ENCODE measurements at regions not wholly inside any gene's neighbourhood (a gene's known extent, or its start where the extent isn't known, plus 50 kb on each side); places are given as distances from the start of the nearest gene placed in this dataset.

DNA sequence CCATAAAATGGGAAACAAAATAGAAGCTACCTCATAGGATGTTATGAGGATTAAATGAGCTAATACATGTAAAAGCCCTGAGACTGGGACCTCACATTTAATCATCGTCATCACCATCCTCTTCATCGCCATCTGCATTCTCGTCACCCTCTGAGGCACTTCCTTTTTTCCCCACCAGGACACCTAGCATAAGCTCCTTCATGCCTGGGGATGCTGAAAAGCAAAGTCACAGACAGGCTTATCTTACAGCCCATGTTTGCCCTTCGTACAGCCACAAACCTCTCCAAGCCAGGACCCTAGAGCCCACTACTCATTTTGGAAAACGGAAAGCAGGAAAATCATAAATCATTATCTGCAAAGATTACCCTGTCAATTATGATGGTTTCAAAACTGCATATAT, 249.6 kb downstream of the GPAM start:
- Mint-ChIP-seq H3K4me1 (ENCODE audit: low read depth) (no peaks in the 10 kb centered on the region), H3K36me3 (ENCODE audit: low read depth) (no peaks in the 10 kb centered on the region), H3K27ac (no peak overlapping the region), H3K9me3 (peaks cover 2% of the 10 kb centered on the region), H3K27me3 (peaks cover 2% of the 10 kb centered on the region), H3K4me3 (no peak overlapping the region)
- DNase-seq: no peak

DNA sequence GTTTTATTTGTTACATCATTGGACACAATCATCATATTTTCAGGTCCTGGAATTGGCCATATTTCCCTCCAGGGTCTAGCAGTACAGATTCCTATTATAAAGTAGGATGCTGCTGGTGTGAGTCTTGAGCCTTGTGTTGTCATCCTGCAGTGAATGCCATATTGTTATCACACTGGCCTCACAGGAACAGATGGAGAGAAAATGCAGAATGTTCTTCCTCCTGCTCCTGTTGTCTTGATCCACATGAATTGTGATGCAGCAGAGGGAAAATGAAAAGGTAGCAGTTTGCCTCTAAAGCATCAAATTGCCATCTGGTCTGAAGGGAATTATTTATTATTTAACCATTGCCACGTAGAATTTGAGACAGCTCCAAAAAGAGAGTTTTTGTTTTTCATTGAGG, 248.6 kb downstream of the GPAM start:
- Mint-ChIP-seq H3K27ac (no peak overlapping the region), H3K9me3 (peaks cover 2% of the 10 kb centered on the region), H3K4me3 (no peak overlapping the region), H3K27me3 (peaks cover 2% of the 10 kb centered on the region), H3K36me3 (ENCODE audit: low read depth) (no peaks in the 10 kb centered on the region), H3K4me1 (ENCODE audit: low read depth) (no peaks in the 10 kb centered on the region)
- DNase-seq: no peak

DNA sequence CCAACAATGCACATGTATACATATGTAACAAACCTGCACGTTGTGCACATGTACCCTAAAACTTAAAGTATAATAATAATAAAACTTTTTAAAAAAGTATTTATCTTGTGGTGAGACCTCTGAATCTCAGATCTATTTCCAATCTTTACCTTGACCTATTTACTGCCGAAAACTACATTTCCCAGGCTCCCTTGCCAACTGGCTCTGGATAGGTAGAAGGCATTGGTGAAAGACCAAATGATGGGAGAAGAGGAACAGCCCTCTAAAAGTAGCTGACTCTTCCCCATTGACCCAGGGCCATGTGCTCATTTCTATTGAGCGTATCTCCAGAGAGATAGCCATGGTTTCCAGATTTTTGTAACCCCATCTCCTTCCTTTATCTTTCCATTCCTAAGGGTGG, 247.4 kb downstream of the GPAM start:
- Mint-ChIP-seq H3K9me3 (peaks cover 2% of the 10 kb centered on the region), H3K4me1 (ENCODE audit: low read depth) (no peaks in the 10 kb centered on the region), H3K27me3 (peaks cover 7% of the 10 kb centered on the region), H3K27ac (no peak overlapping the region), H3K36me3 (ENCODE audit: low read depth) (no peaks in the 10 kb centered on the region), H3K4me3 (no peak overlapping the region)
- no peak for DNase-seq

DNA sequence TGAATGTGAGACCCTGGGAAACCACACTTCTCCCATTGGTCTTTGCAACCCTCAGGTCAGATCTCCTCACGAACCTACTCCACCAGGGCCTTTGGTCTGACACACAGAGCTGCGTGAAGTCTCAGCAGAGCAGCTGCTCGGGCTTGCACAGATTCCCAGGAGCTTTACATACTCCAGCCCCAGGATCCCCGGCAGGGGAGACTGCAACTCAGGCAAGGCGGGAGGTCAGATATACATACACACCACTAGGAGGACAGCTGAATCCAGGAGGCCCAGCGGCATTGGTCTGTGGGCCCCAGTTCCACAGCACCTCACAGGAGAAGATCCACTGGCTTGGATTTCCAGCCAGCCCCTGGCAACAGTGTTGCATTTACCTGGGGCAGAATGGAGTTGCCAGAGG, 239.2 kb downstream of the GPAM start:
- Mint-ChIP-seq H3K36me3 (ENCODE audit: low read depth) (no peaks in the 10 kb centered on the region), H3K27ac (no peak overlapping the region), H3K4me3 (no peak overlapping the region), H3K27me3 (peaks cover 4% of the 10 kb centered on the region), H3K9me3 (peaks cover 2% of the 10 kb centered on the region), H3K4me1 (ENCODE audit: low read depth) (no peaks in the 10 kb centered on the region)
- DNase-seq: no peak

DNA sequence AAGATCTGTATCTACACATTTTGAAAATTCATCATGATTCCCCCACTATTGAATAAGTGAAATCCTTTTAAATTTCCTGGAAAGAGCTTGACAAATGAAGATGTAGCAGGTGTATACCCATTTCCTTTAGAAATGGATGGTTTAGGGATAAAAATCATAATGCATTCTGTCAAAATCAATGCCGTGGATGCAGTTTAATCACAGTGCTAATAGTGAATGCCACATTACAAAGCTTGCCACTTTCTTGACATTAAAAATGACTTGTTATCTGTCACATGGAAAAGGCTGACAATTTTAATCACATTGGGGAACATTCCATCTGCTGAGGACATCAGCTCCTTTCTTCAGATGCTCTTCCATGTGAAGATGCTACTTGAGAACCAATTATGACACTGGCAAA, 229.6 kb downstream of the GPAM start:
- DNase-seq: no peak
- no peak overlapping the region for H3K4me3 Mint-ChIP-seq
- no peaks in the 10 kb centered on the region for H3K27me3 Mint-ChIP-seq
- no peaks in the 10 kb centered on the region for H3K36me3 Mint-ChIP-seq (ENCODE audit: low read depth)
- H3K27ac Mint-ChIP-seq: no peak overlapping the region
- no peaks in the 10 kb centered on the region for H3K4me1 Mint-ChIP-seq (ENCODE audit: low read depth)
- H3K9me3 Mint-ChIP-seq: peaks cover 11% of the 10 kb centered on the region

DNA sequence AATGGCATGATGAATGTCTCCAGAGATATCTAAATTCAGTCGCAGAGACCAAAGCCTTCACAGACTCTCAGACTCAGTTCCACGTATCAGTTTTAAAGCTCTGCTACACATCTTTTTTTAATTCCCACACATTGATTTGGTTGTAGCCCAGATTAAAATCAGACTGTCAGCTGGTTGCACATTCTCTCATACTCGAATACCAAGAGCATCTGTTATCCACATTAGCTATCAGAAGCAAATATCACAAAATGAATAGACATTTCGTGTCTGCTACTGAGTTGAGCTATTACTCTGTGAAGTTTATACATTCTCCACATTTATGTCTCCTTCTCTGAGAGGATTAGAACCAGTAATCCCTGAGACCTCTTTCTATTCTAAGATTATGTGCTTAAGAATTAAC, 229.2 kb downstream of the GPAM start:
- no peaks in the 10 kb centered on the region for H3K4me1 Mint-ChIP-seq (ENCODE audit: low read depth)
- H3K27me3 Mint-ChIP-seq: no peaks in the 10 kb centered on the region
- H3K9me3 Mint-ChIP-seq: peaks cover 11% of the 10 kb centered on the region
- H3K36me3 Mint-ChIP-seq (ENCODE audit: low read depth): no peaks in the 10 kb centered on the region
- no peak for DNase-seq
- no peak overlapping the region for H3K4me3 Mint-ChIP-seq
- H3K27ac Mint-ChIP-seq: no peak overlapping the region

DNA sequence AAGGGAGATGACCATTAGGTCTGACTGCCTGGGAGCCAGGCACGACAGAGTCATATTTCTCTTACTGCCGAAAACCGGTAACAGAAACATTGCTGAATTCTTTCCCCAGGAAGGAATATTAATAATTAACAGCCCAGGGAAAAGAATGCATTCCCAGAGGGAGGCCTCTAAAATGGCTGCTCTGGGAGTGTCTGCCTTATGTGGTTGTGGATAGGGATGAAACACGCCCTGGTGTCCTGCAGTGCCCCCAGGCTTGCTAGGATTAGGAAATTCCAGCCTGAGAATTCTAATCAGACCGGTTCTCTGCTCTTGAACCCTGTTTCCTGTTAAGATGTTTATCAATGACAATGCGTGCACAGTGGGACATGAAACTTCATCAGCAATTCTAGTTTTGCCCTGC, 226.7 kb downstream of the GPAM start:
- Mint-ChIP-seq H3K4me1 (ENCODE audit: low read depth) (no peaks in the 10 kb centered on the region), H3K36me3 (ENCODE audit: low read depth) (no peaks in the 10 kb centered on the region), H3K27ac (no peak overlapping the region), H3K27me3 (no peaks in the 10 kb centered on the region), H3K4me3 (no peak overlapping the region), H3K9me3 (peaks cover 11% of the 10 kb centered on the region)
- DNase-seq: no peak

DNA sequence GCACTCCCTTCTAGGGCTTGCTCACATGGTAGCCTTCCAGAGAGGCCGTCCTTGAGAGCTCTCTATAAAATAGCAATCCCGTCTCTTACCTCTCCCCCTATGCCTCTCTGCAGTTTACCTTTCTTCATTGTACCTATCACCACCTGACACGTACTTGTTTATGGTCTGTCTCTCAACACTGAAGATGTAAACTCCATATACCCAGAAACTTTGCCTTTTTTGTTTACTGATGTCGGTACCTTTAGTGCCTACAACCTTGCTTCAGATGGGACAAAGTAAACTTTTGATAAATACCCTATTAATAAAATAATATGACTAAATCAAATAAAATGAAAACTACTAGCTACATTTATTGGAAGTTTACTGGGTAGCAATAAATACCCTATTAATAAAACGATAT, 220.6 kb downstream of the GPAM start:
- peaks cover 8% of the 10 kb centered on the region for H3K9me3 Mint-ChIP-seq
- DNase-seq: no peak
- H3K36me3 Mint-ChIP-seq (ENCODE audit: low read depth): no peaks in the 10 kb centered on the region
- H3K4me1 Mint-ChIP-seq (ENCODE audit: low read depth): no peaks in the 10 kb centered on the region
- H3K4me3 Mint-ChIP-seq: no peak overlapping the region
- H3K27me3 Mint-ChIP-seq: no peaks in the 10 kb centered on the region
- no peak overlapping the region for H3K27ac Mint-ChIP-seq

DNA sequence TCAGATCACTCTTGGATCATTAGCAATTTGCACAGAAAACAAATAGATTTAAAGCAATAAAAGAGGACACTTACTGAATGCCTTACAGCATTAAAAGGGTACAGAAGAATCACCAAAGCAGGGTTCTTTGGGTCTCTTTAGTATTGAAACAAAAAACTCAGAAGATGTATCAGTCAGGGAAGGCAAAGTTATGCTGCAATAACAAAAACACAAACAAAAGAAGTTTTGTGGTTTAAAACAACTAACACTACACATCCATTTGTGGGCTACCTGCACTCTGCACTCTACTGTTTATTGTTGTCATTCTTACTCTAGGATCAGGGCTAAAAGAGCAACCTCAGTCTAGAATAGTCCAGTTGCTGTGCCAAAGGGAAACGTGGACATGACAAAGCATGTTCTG, 216.4 kb downstream of the GPAM start:
- no peaks in the 10 kb centered on the region for H3K36me3 Mint-ChIP-seq (ENCODE audit: low read depth)
- H3K4me1 Mint-ChIP-seq (ENCODE audit: low read depth): no peaks in the 10 kb centered on the region
- no peak overlapping the region for H3K27ac Mint-ChIP-seq
- DNase-seq: no peak
- peaks cover 8% of the 10 kb centered on the region for H3K9me3 Mint-ChIP-seq
- no peak overlapping the region for H3K4me3 Mint-ChIP-seq
- no peaks in the 10 kb centered on the region for H3K27me3 Mint-ChIP-seq

DNA sequence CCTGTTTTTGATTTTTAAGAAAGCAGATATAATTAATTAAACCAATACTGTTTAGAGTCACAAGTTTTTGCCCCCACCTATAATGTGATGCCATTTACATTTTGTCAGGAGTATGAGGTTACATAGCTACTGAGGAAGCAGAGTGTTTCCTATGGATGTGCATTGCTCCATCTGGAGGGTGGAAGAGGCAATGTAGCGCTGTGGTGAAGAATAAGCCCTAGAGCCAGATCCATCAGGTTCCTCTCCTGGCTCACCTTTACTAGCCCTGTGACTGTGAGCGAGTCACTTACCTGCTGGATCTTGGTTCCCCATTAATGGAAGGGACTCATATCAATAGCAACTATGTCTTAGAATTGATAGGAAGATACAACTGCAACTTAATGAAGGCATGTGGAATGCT, 216.0 kb downstream of the GPAM start:
- no peak overlapping the region for H3K27ac Mint-ChIP-seq
- peaks cover 8% of the 10 kb centered on the region for H3K9me3 Mint-ChIP-seq
- no peak for DNase-seq
- no peaks in the 10 kb centered on the region for H3K4me1 Mint-ChIP-seq (ENCODE audit: low read depth)
- no peaks in the 10 kb centered on the region for H3K36me3 Mint-ChIP-seq (ENCODE audit: low read depth)
- no peaks in the 10 kb centered on the region for H3K27me3 Mint-ChIP-seq
- H3K4me3 Mint-ChIP-seq: no peak overlapping the region

DNA sequence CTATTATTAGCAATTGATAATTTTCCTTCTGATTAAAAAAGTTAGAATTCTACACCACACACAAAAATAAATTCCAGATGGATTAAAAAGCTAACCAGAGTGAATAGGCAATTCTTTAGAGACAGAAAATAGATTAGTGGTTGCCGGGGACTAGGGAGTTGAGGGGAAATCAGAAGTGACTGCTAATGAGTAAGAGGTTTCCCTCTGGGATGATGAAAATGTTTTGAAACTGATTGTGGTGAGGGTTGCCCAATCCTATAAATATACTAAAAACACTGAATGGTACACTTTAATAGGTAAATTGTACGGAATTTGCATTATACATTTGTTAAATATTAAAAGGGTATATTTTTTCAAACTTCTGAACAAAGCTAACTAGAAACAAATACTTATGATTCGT, 214.9 kb downstream of the GPAM start:
- no peaks in the 10 kb centered on the region for H3K27me3 Mint-ChIP-seq
- H3K9me3 Mint-ChIP-seq: peaks cover 8% of the 10 kb centered on the region
- no peak for DNase-seq
- H3K27ac Mint-ChIP-seq: no peak overlapping the region
- H3K4me1 Mint-ChIP-seq (ENCODE audit: low read depth): no peaks in the 10 kb centered on the region
- no peak overlapping the region for H3K4me3 Mint-ChIP-seq
- H3K36me3 Mint-ChIP-seq (ENCODE audit: low read depth): no peaks in the 10 kb centered on the region

DNA sequence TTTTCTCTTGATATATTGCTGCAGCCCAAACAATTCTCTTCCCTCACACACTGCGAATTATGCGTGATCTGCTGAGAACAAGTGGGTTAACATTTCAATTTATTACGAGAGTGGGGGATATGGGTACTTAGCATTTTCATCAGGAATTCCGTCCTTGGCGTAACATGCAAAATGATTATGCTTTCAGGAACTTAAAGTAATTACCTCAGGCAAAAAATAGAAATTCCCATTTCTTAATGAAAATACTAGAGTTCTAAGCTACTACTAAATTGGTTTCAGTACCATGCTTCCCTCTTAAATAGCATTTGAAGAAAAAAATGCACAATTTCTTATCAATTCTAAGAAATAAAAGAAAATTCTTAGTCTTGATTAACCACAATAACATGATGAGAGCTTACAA, 213.5 kb downstream of the GPAM start:
- H3K27me3 Mint-ChIP-seq: no peaks in the 10 kb centered on the region
- peaks cover 8% of the 10 kb centered on the region for H3K9me3 Mint-ChIP-seq
- no peaks in the 10 kb centered on the region for H3K4me1 Mint-ChIP-seq (ENCODE audit: low read depth)
- no peak for DNase-seq
- no peak overlapping the region for H3K27ac Mint-ChIP-seq
- no peaks in the 10 kb centered on the region for H3K36me3 Mint-ChIP-seq (ENCODE audit: low read depth)
- no peak overlapping the region for H3K4me3 Mint-ChIP-seq

DNA sequence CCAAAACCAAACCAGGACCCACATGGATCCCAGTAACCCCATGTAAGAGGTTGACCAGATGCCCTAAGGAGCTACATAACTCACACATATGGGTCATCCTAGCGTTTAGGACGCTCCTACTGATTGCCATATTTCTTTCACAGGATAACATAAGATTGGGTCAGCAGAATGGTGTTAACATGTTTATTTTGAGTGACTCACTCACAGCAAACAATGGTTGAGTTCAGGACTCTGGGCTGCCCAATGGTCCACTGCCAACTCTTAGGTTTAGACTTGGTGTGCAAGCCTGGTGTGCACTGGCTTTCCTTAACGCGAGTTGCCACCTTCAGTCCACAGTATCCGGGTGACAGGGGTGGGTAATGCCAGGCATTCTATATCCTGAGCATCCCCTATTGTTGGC, 211.5 kb downstream of the GPAM start:
- Mint-ChIP-seq H3K4me3 (no peak overlapping the region), H3K27me3 (no peaks in the 10 kb centered on the region), H3K27ac (no peak overlapping the region), H3K9me3 (peaks cover 2% of the 10 kb centered on the region), H3K4me1 (ENCODE audit: low read depth) (no peaks in the 10 kb centered on the region), H3K36me3 (ENCODE audit: low read depth) (no peaks in the 10 kb centered on the region)
- DNase-seq: no peak

DNA sequence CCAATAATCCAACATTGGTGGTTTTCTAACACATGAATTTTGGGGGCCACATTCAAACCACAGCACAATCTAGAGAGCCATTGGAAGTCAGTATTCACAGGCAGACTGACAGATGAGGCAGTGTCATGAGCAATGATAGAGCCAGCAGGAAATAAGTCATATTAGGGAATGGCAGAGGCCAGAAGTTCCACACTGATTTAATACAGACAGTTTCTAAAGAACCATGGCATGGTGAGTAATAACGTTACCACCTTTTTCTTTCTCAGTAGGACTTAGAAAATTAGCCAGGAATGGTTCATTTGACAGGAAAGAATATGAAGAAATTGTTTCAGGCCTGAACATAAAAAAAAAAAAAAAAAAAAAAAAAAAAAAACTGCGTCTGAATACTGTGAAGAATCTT, 210.3 kb downstream of the GPAM start:
- no peaks in the 10 kb centered on the region for H3K4me1 Mint-ChIP-seq (ENCODE audit: low read depth)
- no peaks in the 10 kb centered on the region for H3K27me3 Mint-ChIP-seq
- no peak for DNase-seq
- H3K36me3 Mint-ChIP-seq (ENCODE audit: low read depth): no peaks in the 10 kb centered on the region
- H3K4me3 Mint-ChIP-seq: no peak overlapping the region
- H3K27ac Mint-ChIP-seq: no peak overlapping the region
- H3K9me3 Mint-ChIP-seq: no peaks in the 10 kb centered on the region

DNA sequence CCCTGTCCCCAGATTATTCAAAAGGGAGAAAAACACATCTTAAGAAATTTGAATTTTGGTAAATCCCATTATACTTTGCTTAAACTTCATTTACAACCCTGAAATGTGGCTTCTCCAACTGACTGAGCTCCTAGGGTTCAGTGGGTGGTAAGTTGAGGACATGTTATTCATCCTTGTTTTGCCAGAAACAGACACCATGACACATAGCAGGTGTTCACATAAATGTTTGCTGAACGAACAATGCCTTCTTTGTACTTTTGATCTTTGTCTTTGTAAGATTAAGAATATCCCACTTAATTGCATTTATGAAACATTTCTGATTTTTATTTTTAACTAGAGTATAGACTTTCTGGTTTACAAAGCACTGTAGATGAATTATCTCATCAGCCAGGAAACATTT, 209.7 kb downstream of the GPAM start:
- no peaks in the 10 kb centered on the region for H3K27me3 Mint-ChIP-seq
- no peaks in the 10 kb centered on the region for H3K9me3 Mint-ChIP-seq
- H3K27ac Mint-ChIP-seq: no peak overlapping the region
- DNase-seq: no peak
- no peaks in the 10 kb centered on the region for H3K36me3 Mint-ChIP-seq (ENCODE audit: low read depth)
- H3K4me3 Mint-ChIP-seq: no peak overlapping the region
- H3K4me1 Mint-ChIP-seq (ENCODE audit: low read depth): no peaks in the 10 kb centered on the region

DNA sequence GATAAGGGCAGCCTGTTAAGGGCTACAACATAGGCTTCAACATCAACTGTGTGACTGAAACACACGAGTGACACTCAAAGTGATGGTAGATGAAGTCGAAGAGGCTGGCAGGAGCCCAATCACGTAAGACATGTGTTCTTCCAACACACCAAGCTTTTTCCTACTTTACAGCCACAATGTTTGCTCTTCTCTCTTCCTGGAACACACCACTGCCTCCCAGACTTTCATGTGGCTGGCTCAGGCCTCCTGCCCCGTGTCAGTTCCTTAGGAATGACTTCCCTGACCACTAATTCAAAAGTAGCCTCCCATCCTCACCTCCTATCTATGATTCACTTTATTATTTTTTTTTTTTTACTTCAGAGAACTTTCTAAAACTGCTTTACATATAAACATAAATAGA, 209.2 kb downstream of the GPAM start:
- Mint-ChIP-seq H3K27ac (no peak overlapping the region), H3K4me1 (ENCODE audit: low read depth) (no peaks in the 10 kb centered on the region), H3K4me3 (no peak overlapping the region), H3K27me3 (no peaks in the 10 kb centered on the region), H3K36me3 (ENCODE audit: low read depth) (no peaks in the 10 kb centered on the region), H3K9me3 (no peaks in the 10 kb centered on the region)
- no peak for DNase-seq

Data from activated T-cell treated with anti-CD3 and anti-CD28 coated beads, Interleukin-2, amount 50 U/mL, for 24 hours (primary cell).